ENCODE measurements at regions not wholly inside any gene's neighbourhood (a gene's known extent, or its start where the extent isn't known, plus 50 kb on each side); places are given as distances from the start of the nearest gene placed in this dataset.

GRCh38 chr10:78577712-78578111, 491.1 kb upstream of the ZMIZ1 start:
- H3K4me1 Mint-ChIP-seq: peaks cover 11% of the 10 kb centered on the region
- no peak overlapping the region for H3K4me3 Mint-ChIP-seq
- H3K9me3 Mint-ChIP-seq: peaks cover 1% of the 10 kb centered on the region
- no peaks in the 10 kb centered on the region for H3K36me3 Mint-ChIP-seq
- no peak for DNase-seq
- H3K27ac Mint-ChIP-seq: no peak overlapping the region
- H3K27me3 Mint-ChIP-seq: no peaks in the 10 kb centered on the region

GRCh38 chr10:78578929-78579328, 489.8 kb upstream of the ZMIZ1 start:
- Mint-ChIP-seq H3K27me3 (no peaks in the 10 kb centered on the region), H3K4me3 (peak overlapping the region; percentile 14), H3K36me3 (no peaks in the 10 kb centered on the region), H3K4me1 (peaks cover 11% of the 10 kb centered on the region), H3K9me3 (peaks cover 1% of the 10 kb centered on the region), H3K27ac (peak overlapping the region; percentile 74)
- DNase-seq: peak; percentile 61

GRCh38 chr10:78579576-78579975, 489.2 kb upstream of the ZMIZ1 start:
- H3K27ac Mint-ChIP-seq: peak overlapping the region; percentile 74
- no peak overlapping the region for H3K4me3 Mint-ChIP-seq
- DNase-seq: no peak
- H3K4me1 Mint-ChIP-seq: peaks cover 11% of the 10 kb centered on the region
- H3K27me3 Mint-ChIP-seq: no peaks in the 10 kb centered on the region
- peaks cover 1% of the 10 kb centered on the region for H3K9me3 Mint-ChIP-seq
- H3K36me3 Mint-ChIP-seq: no peaks in the 10 kb centered on the region

- Mint-ChIP-seq H3K36me3 (no peaks in the 10 kb centered on the region), H3K9me3 (peaks cover 1% of the 10 kb centered on the region), H3K27me3 (no peaks in the 10 kb centered on the region), H3K27ac (no peak overlapping the region), H3K4me1 (peaks cover 11% of the 10 kb centered on the region), H3K4me3 (no peak overlapping the region)
- no peak for DNase-seq
These were observed 488.8 kb upstream of the ZMIZ1 start for GRCh38 chr10:78579995-78580394.

- DNase-seq: no peak
- peaks cover 11% of the 10 kb centered on the region for H3K4me1 Mint-ChIP-seq
- no peaks in the 10 kb centered on the region for H3K27me3 Mint-ChIP-seq
- H3K9me3 Mint-ChIP-seq: peaks cover 1% of the 10 kb centered on the region
- no peak overlapping the region for H3K4me3 Mint-ChIP-seq
- no peak overlapping the region for H3K27ac Mint-ChIP-seq
- H3K36me3 Mint-ChIP-seq: no peaks in the 10 kb centered on the region
These were observed 487.6 kb upstream of the ZMIZ1 start for GRCh38 chr10:78581133-78581694.

GRCh38 chr10:78582540-78582939, 486.2 kb upstream of the ZMIZ1 start:
- no peaks in the 10 kb centered on the region for H3K27me3 Mint-ChIP-seq
- H3K4me1 Mint-ChIP-seq: peaks cover 11% of the 10 kb centered on the region
- no peaks in the 10 kb centered on the region for H3K36me3 Mint-ChIP-seq
- no peak for DNase-seq
- H3K4me3 Mint-ChIP-seq: no peak overlapping the region
- peaks cover 1% of the 10 kb centered on the region for H3K9me3 Mint-ChIP-seq
- H3K27ac Mint-ChIP-seq: no peak overlapping the region

GRCh38 chr10:78584266-78584665, 484.5 kb upstream of the ZMIZ1 start:
- no peaks in the 10 kb centered on the region for H3K36me3 Mint-ChIP-seq
- no peak overlapping the region for H3K4me3 Mint-ChIP-seq
- no peaks in the 10 kb centered on the region for H3K27me3 Mint-ChIP-seq
- no peak for DNase-seq
- peaks cover under 1% of the 10 kb centered on the region for H3K4me1 Mint-ChIP-seq
- no peak overlapping the region for H3K27ac Mint-ChIP-seq
- no peaks in the 10 kb centered on the region for H3K9me3 Mint-ChIP-seq

- Mint-ChIP-seq H3K27ac (no peak overlapping the region), H3K4me3 (no peak overlapping the region), H3K27me3 (no peaks in the 10 kb centered on the region), H3K9me3 (no peaks in the 10 kb centered on the region), H3K36me3 (no peaks in the 10 kb centered on the region), H3K4me1 (no peaks in the 10 kb centered on the region)
- no peak for DNase-seq
These were observed 484.1 kb upstream of the ZMIZ1 start for GRCh38 chr10:78584681-78585080.

GRCh38 chr10:78585952-78586351, 482.8 kb upstream of the ZMIZ1 start:
- H3K27me3 Mint-ChIP-seq: no peaks in the 10 kb centered on the region
- H3K4me3 Mint-ChIP-seq: no peak overlapping the region
- H3K9me3 Mint-ChIP-seq: no peaks in the 10 kb centered on the region
- no peak overlapping the region for H3K27ac Mint-ChIP-seq
- DNase-seq: no peak
- H3K4me1 Mint-ChIP-seq: no peaks in the 10 kb centered on the region
- no peaks in the 10 kb centered on the region for H3K36me3 Mint-ChIP-seq

- Mint-ChIP-seq H3K4me3 (no peak overlapping the region), H3K27ac (no peak overlapping the region), H3K9me3 (no peaks in the 10 kb centered on the region), H3K4me1 (no peaks in the 10 kb centered on the region), H3K36me3 (no peaks in the 10 kb centered on the region), H3K27me3 (no peaks in the 10 kb centered on the region)
- DNase-seq: no peak
These were observed 480.5 kb upstream of the ZMIZ1 start for GRCh38 chr10:78588194-78588811.

- no peak for DNase-seq
- H3K4me1 Mint-ChIP-seq: no peaks in the 10 kb centered on the region
- H3K27me3 Mint-ChIP-seq: no peaks in the 10 kb centered on the region
- H3K27ac Mint-ChIP-seq: no peak overlapping the region
- H3K4me3 Mint-ChIP-seq: no peak overlapping the region
- no peaks in the 10 kb centered on the region for H3K9me3 Mint-ChIP-seq
- no peaks in the 10 kb centered on the region for H3K36me3 Mint-ChIP-seq
These were observed 479.1 kb upstream of the ZMIZ1 start for GRCh38 chr10:78589687-78590086.

GRCh38 chr10:78591066-78591465, 477.7 kb upstream of the ZMIZ1 start:
- Mint-ChIP-seq H3K36me3 (no peaks in the 10 kb centered on the region), H3K4me3 (no peak overlapping the region), H3K27me3 (no peaks in the 10 kb centered on the region), H3K9me3 (no peaks in the 10 kb centered on the region), H3K4me1 (no peaks in the 10 kb centered on the region), H3K27ac (peak overlapping the region; percentile 40)
- no peak for DNase-seq

- Mint-ChIP-seq H3K27ac (no peak overlapping the region), H3K36me3 (no peaks in the 10 kb centered on the region), H3K4me1 (no peaks in the 10 kb centered on the region), H3K9me3 (no peaks in the 10 kb centered on the region), H3K27me3 (peaks cover 5% of the 10 kb centered on the region), H3K4me3 (no peak overlapping the region)
- DNase-seq: no peak
These were observed 474.1 kb upstream of the ZMIZ1 start for GRCh38 chr10:78594559-78595268.

- Mint-ChIP-seq H3K4me1 (no peaks in the 10 kb centered on the region), H3K36me3 (no peaks in the 10 kb centered on the region), H3K4me3 (no peak overlapping the region), H3K27me3 (peaks cover 5% of the 10 kb centered on the region), H3K9me3 (no peaks in the 10 kb centered on the region), H3K27ac (no peak overlapping the region)
- DNase-seq: no peak
These were observed 473.5 kb upstream of the ZMIZ1 start for GRCh38 chr10:78595269-78595619.

GRCh38 chr10:78596556-78596955, 472.2 kb upstream of the ZMIZ1 start:
- Mint-ChIP-seq H3K4me1 (no peaks in the 10 kb centered on the region), H3K27ac (no peak overlapping the region), H3K27me3 (peaks cover 5% of the 10 kb centered on the region), H3K9me3 (no peaks in the 10 kb centered on the region), H3K4me3 (no peak overlapping the region), H3K36me3 (no peaks in the 10 kb centered on the region)
- DNase-seq: no peak

All from activated naive CD8-positive, alpha-beta T cell treated with anti-CD3 and anti-CD28 coated beads for 36 hours (primary cell).